OCI-LY7 (cell line): ENCODE measurements at regions not wholly inside any gene's neighbourhood (a gene's known extent, or its start where the extent isn't known, plus 50 kb on each side); places are given as distances from the start of the nearest gene placed in this dataset.

ENCODE experiments used
- CTCF ChIP-seq: fragments of 200-600 bp; sonication (generic); conservative IDR thresholded peaks from 2 replicates; pipeline ENCODE4 v1.5.1; 2014; ENCODE audit warnings: mild to moderate bottlenecking, antibody characterized with exemption, low read length, moderate library complexity, mixed read lengths
- EZH2phosphoT487 ChIP-seq: fragments of 200-600 bp; sonication (generic); IDR thresholded peaks from 2 replicates; pipeline ENCODE4 v1.6.1; 2018; ENCODE audit warnings: low read depth, borderline replicate concordance, mild to moderate bottlenecking, mixed run types, antibody characterized with exemption, low read length, moderate library complexity, mixed read lengths

GRCh38 chr21:28669971-28670653 is 322.6 kb downstream of the LTN1 start:
- TF ChIP-seq EZH2phosphoT487 (no peak), CTCF (no peak)
